Stomach (tissue), 4 donors: ENCODE measurements at regions not wholly inside any gene's neighbourhood (a gene's known extent, or its start where the extent isn't known, plus 50 kb on each side); places are given as distances from the start of the nearest gene placed in this dataset.

Experiments used
- CTCF ChIP-seq, 7 experiments: fragments of 450-650 bp in 4 of 7; fragments of 200-600 bp in 3 of 7; sonication (generic) in 3 of 7; IDR thresholded peaks; one replicate each; pipeline ENCODE4 v1.5.1; 2016 to 2019; ENCODE audit warnings: antibody characterized with exemption in 7 of 7, control low read depth in 2 of 7, mild to moderate bottlenecking in 1 of 7
- POLR2A ChIP-seq, 4 donors: fragments of 450-650 bp; IDR thresholded peaks; one replicate each; pipeline ENCODE4 v1.6.1; 2016; ENCODE audit warnings: antibody characterized with exemption in 4 of 4, control low read depth in 2 of 4, mild to moderate bottlenecking in 1 of 4, moderate library complexity in 1 of 4
- POLR2AphosphoS5 ChIP-seq, 3 donors: sonication (generic); formaldehyde crosslinking; IDR thresholded peaks; one replicate each; pipeline ENCODE4 v1.6.1; 2016; ENCODE audit warnings: antibody characterized with exemption in 3 of 3

GRCh38 chr14:37900561-37900960 is 305.1 kb downstream of the TTC6 start:
- TF ChIP-seq POLR2A (IDR thresholded peaks at IDR 0.05) (no peak), CTCF (IDR thresholded peaks at IDR 0.05) (no peak), POLR2AphosphoS5 (IDR thresholded peaks at IDR 0.05) (no peak)
